ENCODE measurements at regions not wholly inside any gene's neighbourhood (a gene's known extent, or its start where the extent isn't known, plus 50 kb on each side); places are given as distances from the start of the nearest gene placed in this dataset.

- DNase-seq (ENCODE audit: insufficient read length, low spot score), result no peak
- no peak for FAIRE-seq
Observed at GRCh38 chr12:30257618-30258017, 438.1 kb downstream of the IPO8 start.

GRCh38 chr12:30251546-30251945, 444.1 kb downstream of the IPO8 start:
- DNase-seq (ENCODE audit: insufficient read length, low spot score), result no peak
- FAIRE-seq, result no peak

DNA sequence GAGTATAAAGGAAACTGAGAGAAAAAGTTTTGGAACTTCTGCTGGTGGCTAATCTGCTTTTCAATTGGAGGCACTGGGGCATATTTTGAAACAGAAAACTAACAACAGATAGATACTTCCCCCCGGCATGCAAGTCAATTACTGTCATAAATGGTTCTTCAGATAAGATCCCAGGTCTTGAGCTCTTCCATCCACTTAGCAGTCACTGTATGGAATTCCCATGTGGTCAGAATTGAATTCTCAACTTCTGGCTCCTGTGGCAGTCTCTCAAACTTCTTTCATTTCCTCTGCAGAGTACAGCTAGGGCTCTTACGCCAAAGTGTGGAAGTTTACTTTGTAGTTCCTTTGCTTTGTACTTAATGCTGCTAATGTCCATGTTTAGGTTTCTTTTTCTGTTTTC, 452.2 kb downstream of the IPO8 start:
- DNase-seq (ENCODE audit: insufficient read length, low spot score) (no peak), FAIRE-seq (no peak)

- no peak for FAIRE-seq
- no peak for DNase-seq (ENCODE audit: insufficient read length, low spot score)
Observed at GRCh38 chr12:30219047-30219446, 435.3 kb upstream of the TMTC1 start.

- FAIRE-seq, result no peak
Observed at GRCh38 chr12:30218073-30218472, 434.3 kb upstream of the TMTC1 start.

DNA sequence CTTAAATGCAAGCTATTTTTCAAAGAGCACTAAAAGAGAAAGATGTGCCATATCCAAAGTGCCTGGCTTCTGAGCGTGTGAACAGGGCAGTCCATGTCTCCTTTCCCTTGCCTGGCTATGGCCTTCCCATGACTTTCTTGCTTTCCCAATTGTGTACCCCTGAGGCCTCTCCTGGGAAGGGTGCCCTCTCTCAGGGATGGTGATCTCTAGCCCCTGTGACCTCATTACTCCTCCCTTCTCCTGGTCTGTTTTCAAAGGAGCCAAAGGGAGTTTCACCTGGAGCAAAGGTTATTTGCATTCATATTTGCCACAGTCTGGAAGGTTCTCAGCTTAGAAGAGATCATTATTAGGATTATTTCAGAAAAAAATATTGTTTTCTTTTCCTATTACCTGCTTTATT, 429.4 kb upstream of the TMTC1 start:
- FAIRE-seq, result no peak
- DNase-seq (ENCODE audit: insufficient read length, low spot score), result no peak

More at GRCh38 chr12:30218073-30218472, 434.3 kb upstream of the TMTC1 start:
- DNase-seq (ENCODE audit: insufficient read length, low spot score), result no peak

GRCh38 chr12:30211743-30212142, 428.0 kb upstream of the TMTC1 start:
- DNase-seq (ENCODE audit: insufficient read length, low spot score) (no peak), FAIRE-seq (no peak)

GRCh38 chr12:30203981-30204380, 420.2 kb upstream of the TMTC1 start:
- DNase-seq (ENCODE audit: insufficient read length, low spot score), result no peak
- FAIRE-seq, result no peak

- FAIRE-seq, result no peak
Observed at GRCh38 chr12:30202521-30203254, 418.9 kb upstream of the TMTC1 start.

GRCh38 chr12:30201301-30202160, 417.8 kb upstream of the TMTC1 start:
- FAIRE-seq (no peak), DNase-seq (ENCODE audit: insufficient read length, low spot score) (no peak)

More at GRCh38 chr12:30202521-30203254, 418.9 kb upstream of the TMTC1 start:
- DNase-seq (ENCODE audit: insufficient read length, low spot score), result no peak

DNA sequence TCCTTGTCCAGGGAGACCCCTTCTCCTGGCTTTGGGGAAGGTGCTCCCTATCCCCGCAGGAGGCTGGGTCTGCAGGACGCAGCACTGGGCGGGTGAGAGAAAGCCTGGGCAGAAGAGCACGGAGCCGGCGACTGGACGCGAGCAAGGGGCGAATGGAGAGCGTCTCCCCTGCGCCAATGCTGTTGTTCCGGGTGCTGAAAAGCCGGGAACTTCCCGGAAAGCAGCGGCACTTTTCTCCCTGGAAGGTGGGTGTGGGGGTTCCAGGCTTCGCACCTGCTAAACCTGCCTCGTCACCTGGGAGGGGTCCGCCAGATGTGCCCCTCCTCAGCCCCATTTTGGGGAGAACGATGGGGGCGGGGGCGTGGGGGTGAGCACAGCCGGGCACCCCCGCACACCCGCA, 417.1 kb upstream of the TMTC1 start:
- FAIRE-seq, result no peak
- DNase-seq (ENCODE audit: insufficient read length, low spot score), result no peak

- DNase-seq (ENCODE audit: insufficient read length, low spot score), result no peak
- FAIRE-seq, result no peak
Observed at GRCh38 chr12:30197392-30198057, 413.8 kb upstream of the TMTC1 start.

GRCh38 chr12:30191696-30192455, 408.1 kb upstream of the TMTC1 start:
- no peak for FAIRE-seq
- no peak for DNase-seq (ENCODE audit: insufficient read length, low spot score)

DNA sequence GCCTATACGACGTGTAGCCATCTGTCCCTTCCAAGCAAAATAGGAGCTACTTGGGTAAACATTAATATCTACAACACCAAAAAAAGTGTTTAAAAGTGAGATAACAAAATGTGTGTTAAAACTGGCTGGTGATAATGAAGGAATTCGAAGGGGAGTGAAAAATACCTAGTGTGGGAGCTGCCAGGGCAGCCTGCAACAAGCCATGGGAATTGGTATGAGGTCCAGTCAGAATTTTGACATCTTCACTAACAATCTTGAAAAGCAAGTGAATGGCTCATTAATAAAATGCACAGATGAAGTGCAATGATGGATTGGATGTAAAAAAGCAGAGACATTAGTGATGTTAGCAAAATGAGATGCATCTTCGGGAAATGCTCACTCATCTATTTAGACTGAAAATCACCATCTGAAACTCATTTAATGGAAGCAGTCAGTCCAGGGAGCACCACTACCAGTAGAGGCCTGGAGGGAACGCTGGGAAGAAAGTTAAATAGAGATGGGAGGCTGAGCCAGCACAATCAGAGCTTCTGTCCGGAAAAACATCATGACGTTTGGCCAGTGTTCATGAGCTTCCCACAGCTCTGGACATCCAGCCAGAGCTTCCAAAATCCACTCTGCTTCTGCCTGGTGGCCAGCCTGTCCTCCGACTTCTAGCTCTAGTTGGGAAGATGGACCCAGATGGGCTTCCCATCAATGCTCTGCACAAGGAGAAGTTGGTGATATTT, 405.0 kb upstream of the TMTC1 start:
- no peak for DNase-seq (ENCODE audit: insufficient read length, low spot score)
- FAIRE-seq, result no peak

GRCh38 chr12:30187426-30187825, 403.7 kb upstream of the TMTC1 start:
- FAIRE-seq, result no peak

DNA sequence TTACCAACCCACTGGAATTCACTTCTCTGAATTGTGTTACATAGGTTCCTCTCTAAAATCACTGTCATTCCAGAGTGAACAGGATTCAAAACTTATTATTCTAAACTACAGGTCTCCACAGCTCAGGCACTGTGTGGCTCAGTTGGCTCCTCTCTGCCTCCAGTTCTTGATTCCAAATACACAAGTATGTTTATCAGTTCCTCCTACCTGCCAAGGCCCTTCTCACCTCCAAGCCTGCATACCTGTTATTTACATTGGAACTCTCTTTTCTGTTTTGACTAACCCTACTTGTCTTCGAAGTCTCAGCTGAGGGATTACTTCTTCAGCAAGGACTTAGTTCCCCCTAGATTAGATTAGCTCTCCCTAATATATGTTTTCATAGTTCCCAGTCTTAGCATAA, 397.6 kb upstream of the TMTC1 start:
- FAIRE-seq, result no peak
- DNase-seq (ENCODE audit: insufficient read length, low spot score), result no peak

More at GRCh38 chr12:30187426-30187825, 403.7 kb upstream of the TMTC1 start:
- DNase-seq (ENCODE audit: insufficient read length, low spot score), result no peak

DNA sequence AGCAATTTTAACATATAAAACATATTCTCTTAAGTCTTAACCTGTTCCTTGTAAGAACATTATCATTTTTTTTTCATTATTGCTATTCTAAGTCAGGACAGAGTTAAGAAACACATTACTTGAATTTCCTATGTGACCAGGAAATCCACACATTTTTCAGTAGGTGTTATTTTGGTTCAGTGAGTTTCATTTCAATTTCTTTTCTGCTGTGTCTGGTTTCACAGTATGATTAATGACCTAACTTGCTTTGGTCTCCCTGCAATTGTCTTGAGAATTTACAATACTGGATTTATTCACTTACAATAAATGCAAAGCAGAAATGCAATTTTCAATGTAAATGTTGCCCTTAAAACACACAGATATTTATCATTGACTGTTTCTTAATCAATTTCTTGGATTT, 396.9 kb upstream of the TMTC1 start:
- DNase-seq (ENCODE audit: insufficient read length, low spot score), result no peak
- FAIRE-seq, result no peak

DNA sequence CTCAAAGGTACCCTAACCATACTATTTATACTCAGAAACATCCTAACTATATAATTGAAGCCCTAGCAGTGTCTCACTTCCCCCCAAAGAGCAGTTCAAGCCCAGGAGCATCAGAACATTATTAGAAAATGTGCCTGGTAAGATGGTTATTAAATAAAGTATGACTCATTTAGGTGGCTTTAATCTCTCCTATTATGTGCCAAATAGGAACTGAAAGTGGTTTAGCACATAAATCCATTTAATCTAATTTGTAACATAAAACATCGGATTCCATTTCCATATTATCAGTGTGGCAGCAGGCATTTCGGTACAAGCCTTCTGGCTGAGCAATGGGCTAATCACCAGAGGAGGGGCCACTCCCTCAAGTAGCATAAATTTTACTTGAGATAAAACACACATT, 395.2 kb upstream of the TMTC1 start:
- FAIRE-seq (no peak), DNase-seq (ENCODE audit: insufficient read length, low spot score) (no peak)

GRCh38 chr12:30169839-30170591, 386.3 kb upstream of the TMTC1 start:
- no peak for DNase-seq (ENCODE audit: insufficient read length, low spot score)
- no peak for FAIRE-seq

All from HTR-8/SVneo (cell line).